Fibroblast of lung (primary cell): ENCODE measurements at regions not wholly inside any gene's neighbourhood (a gene's known extent, or its start where the extent isn't known, plus 50 kb on each side); places are given as distances from the start of the nearest gene placed in this dataset.

Source experiments
- CTCF ChIP-seq, 2 donors: IDR thresholded peaks in 1 of 2; conservative IDR thresholded peaks in 1 of 2; 1 replicate in 1 of 2; 2 replicates in 1 of 2; pipeline ENCODE4 v1.5.1; 2011 to 2012; ENCODE audit warnings: low read length in 2 of 2, control low read depth in 1 of 2, inconsistent platforms in 1 of 2, low read depth in 1 of 2, mild to moderate bottlenecking in 1 of 2
- EZH2 ChIP-seq: IDR thresholded peaks from 2 replicates; pipeline ENCODE4 v1.5.1; 2012; ENCODE audit warnings: low read length, control low read depth, mild to moderate bottlenecking; ENCODE audit errors: missing control alignments

- no peak for TF ChIP-seq CTCF (conservative IDR thresholded peaks at IDR 0.05 in 1 of 2, IDR thresholded peaks at IDR 0.05 in 1 of 2; ENCODE audit: low read depth in 1 of 2, low read length in 2 of 2)
- TF ChIP-seq EZH2, result no peak
These were observed 60.9 kb upstream of the KCNQ5 start for GRCh38 chr6:72560721-72561593.
